IPS DF 6.9 (cell line): ENCODE measurements at regions not wholly inside any gene's neighbourhood (a gene's known extent, or its start where the extent isn't known, plus 50 kb on each side); places are given as distances from the start of the nearest gene placed in this dataset.

Experiments
- DNase-seq: peaks from one replicate; pipeline ENCODE4 v3.0.0-alpha.2; 2013; ENCODE audit warnings: low read depth, low spot score
- H3K27ac ChIP-seq: one replicate; pipeline ENCODE4 v1.5.1; 2013; ENCODE audit warnings: low read length, control low read depth
- H3K27me3 ChIP-seq: 2 replicates; pipeline ENCODE4 v1.6.1; 2013; ENCODE audit warnings: mild to moderate bottlenecking, low read length; ENCODE audit not compliant: control insufficient read depth, insufficient read depth
- H3K36me3 ChIP-seq: 2 replicates; pipeline ENCODE4 v1.6.1; 2013; ENCODE audit warnings: low read length; ENCODE audit not compliant: control insufficient read depth, insufficient read depth
- H3K4me1 ChIP-seq: 2 replicates; pipeline ENCODE4 v1.6.1; 2013; ENCODE audit warnings: low read length; ENCODE audit not compliant: control insufficient read depth, insufficient read depth
- H3K4me3 ChIP-seq: 2 replicates; pipeline ENCODE4 v1.5.1; 2013; ENCODE audit warnings: mild to moderate bottlenecking, low read length
- H3K9me3 ChIP-seq: 2 replicates; pipeline ENCODE4 v1.6.1; 2013; ENCODE audit warnings: low read length, inconsistent platforms; ENCODE audit not compliant: control insufficient read depth, insufficient read depth
- WGBS: extraction: QIAGEN DNeasy Blood & Tissue Kit; methylation state at CpG from one replicate; pipeline ENCODE4 v1.1.7; 2013; ENCODE audit warnings: mixed read lengths, missing lambda C conversion rate; ENCODE audit not compliant: insufficient read length, insufficient coverage; 5-methylcytosine and 5-hydroxymethylcytosine counted together

DNA sequence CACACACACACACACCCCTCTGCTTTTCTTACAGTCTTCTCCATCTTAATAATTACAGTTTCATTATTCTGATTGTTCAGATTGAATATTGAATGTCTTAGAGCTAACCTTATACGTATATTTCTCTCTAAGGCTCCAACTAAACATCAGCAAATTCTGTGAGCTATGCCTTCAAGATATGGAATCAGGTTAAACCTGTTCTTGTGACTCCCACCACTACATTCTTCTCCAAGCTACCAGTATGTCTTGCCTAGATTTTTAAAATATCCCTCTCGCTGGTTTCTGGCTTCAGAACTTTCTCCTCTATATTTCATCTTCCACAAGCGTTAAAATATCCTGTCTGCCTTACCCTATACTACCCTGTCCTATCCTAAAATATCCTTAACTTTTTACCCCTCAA, 1346.4 kb upstream of the CDH2 start:
- no peak overlapping the region for H3K4me3 ChIP-seq
- H3K27ac ChIP-seq = no peak overlapping the region
- H3K9me3 ChIP-seq = no peaks in the 10 kb centered on the region
- no peaks in the 10 kb centered on the region for H3K4me1 ChIP-seq
- no peaks in the 10 kb centered on the region for H3K27me3 ChIP-seq
- WGBS = no CpG with 5 or more reads among the region's 3 CpGs
- no peaks in the 10 kb centered on the region for H3K36me3 ChIP-seq
- no peak for DNase-seq

GRCh38 chr18:29512761-29513160, 1335.8 kb upstream of the CDH2 start:
- Histone ChIP-seq H3K9me3 (no peaks in the 10 kb centered on the region), H3K27ac (no peak overlapping the region), H3K36me3 (no peaks in the 10 kb centered on the region), H3K4me1 (no peaks in the 10 kb centered on the region), H3K4me3 (no peak overlapping the region), H3K27me3 (no peaks in the 10 kb centered on the region)
- WGBS = no CpG with 5 or more reads among the region's 3 CpGs
- DNase-seq = no peak

- no peak for DNase-seq
- Histone ChIP-seq H3K27me3 (no peaks in the 10 kb centered on the region), H3K4me3 (no peak overlapping the region), H3K4me1 (no peaks in the 10 kb centered on the region), H3K36me3 (no peaks in the 10 kb centered on the region), H3K27ac (no peak overlapping the region), H3K9me3 (no peaks in the 10 kb centered on the region)
These were observed 1335.3 kb upstream of the CDH2 start for GRCh38 chr18:29512203-29512602.

DNA sequence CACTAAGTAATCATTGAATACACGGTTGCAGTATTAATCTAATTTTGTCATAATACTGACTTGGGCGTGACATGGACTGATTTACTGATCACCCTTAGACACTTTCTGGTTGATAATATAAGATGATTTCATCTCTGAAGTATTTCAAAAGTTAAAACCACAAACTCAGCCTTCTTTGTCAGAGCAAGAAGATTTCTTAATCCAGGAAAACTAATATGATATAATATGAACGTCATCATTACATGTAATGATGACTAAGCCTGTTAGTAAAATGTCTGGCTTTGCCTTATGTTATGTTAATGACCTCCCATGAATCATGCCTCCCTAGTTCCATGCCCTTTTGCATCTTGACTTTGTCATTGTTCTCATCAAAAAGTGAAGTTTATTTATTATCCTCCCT, 1325.0 kb upstream of the CDH2 start:
- no CpG with 5 or more reads among the region's 3 CpGs for WGBS

DNA sequence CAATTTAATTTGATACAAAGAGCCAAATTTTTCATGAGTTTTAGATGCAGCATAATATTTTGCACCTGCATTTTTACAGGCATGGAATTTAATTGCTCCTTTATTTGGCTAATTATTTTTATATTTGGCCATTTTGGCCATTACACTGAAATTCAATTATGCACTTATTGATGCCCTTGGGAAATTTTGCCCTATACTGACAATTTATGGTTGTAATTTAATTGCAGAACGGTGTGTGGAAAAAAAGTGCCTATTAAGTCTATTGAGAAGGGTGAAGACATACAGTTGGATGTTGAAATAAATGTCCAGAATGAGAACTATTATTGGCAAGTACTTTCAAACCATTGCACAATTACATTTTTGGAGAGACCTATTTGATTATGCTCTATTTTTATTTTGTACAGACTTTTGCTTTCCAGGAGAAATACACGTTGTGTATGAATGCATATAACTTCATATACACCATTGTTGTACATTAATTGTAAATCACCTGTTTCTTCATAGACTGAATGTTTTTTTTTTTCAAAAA, 1319.3 kb upstream of the CDH2 start:
- Histone ChIP-seq H3K4me1 (no peaks in the 10 kb centered on the region), H3K9me3 (no peaks in the 10 kb centered on the region), H3K36me3 (no peaks in the 10 kb centered on the region), H3K4me3 (no peak overlapping the region), H3K27ac (no peak overlapping the region), H3K27me3 (no peaks in the 10 kb centered on the region)
- DNase-seq = no peak
- WGBS = no CpG with 5 or more reads among the region's 2 CpGs

More for the DNA sequence above, 1325.0 kb upstream of the CDH2 start:
- H3K4me3 ChIP-seq = no peak overlapping the region
- no peak for DNase-seq
- no peaks in the 10 kb centered on the region for H3K9me3 ChIP-seq
- no peaks in the 10 kb centered on the region for H3K27me3 ChIP-seq
- H3K27ac ChIP-seq = no peak overlapping the region
- no peaks in the 10 kb centered on the region for H3K4me1 ChIP-seq
- H3K36me3 ChIP-seq = no peaks in the 10 kb centered on the region

DNA sequence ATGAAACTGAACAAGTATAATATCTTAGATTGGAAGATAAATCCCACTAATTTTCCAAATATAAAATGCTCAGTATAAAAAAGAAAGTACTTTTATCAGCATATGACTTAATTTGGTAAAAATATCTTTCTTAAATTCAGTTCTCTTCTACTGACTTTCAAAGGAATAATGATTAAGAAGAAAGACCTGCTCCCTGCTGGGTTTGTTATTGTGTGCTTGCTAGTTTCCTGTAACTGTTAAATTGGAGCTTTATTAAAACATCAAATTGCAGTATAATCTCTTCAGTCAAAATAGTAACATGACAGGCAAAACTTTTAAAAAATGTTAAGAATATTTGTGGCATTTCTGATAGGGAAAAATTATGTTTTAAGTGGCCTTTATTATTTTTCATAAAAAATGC, 1317.4 kb upstream of the CDH2 start:
- H3K4me1 ChIP-seq = no peaks in the 10 kb centered on the region
- no peaks in the 10 kb centered on the region for H3K27me3 ChIP-seq
- H3K36me3 ChIP-seq = no peaks in the 10 kb centered on the region
- H3K27ac ChIP-seq = no peak overlapping the region
- no peaks in the 10 kb centered on the region for H3K9me3 ChIP-seq
- no peak overlapping the region for H3K4me3 ChIP-seq
- no peak for DNase-seq

- Histone ChIP-seq H3K4me3 (no peak overlapping the region), H3K36me3 (no peaks in the 10 kb centered on the region), H3K27me3 (no peaks in the 10 kb centered on the region), H3K27ac (no peak overlapping the region), H3K4me1 (no peaks in the 10 kb centered on the region), H3K9me3 (no peaks in the 10 kb centered on the region)
- WGBS = no CpG with 5 or more reads among the region's 2 CpGs
- no peak for DNase-seq
These were observed 1315.0 kb upstream of the CDH2 start for GRCh38 chr18:29491907-29492306.

DNA sequence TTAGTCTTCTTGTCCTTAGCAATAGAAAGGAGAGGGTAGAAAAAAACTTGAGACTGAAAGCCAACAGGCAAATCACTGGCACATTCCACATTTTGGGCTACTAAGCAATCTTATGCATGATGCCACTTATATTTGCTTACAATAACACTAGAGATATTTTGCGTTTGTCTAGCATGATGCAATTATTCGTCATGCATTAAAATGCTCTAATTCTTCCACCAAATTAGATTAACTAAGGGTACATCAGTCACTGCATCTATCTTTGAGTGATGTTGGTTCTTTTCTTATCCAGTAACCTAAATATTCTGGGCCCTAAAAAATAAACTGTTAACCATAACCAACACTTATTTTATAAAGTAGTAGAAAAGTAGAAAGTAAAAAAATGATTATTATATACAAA, 1311.7 kb upstream of the CDH2 start:
- WGBS = no CpG with 5 or more reads among the region's 2 CpGs
- no peaks in the 10 kb centered on the region for H3K36me3 ChIP-seq
- no peak for DNase-seq
- no peaks in the 10 kb centered on the region for H3K27me3 ChIP-seq
- H3K27ac ChIP-seq = no peak overlapping the region
- no peaks in the 10 kb centered on the region for H3K9me3 ChIP-seq
- H3K4me3 ChIP-seq = no peak overlapping the region
- H3K4me1 ChIP-seq = no peaks in the 10 kb centered on the region

DNA sequence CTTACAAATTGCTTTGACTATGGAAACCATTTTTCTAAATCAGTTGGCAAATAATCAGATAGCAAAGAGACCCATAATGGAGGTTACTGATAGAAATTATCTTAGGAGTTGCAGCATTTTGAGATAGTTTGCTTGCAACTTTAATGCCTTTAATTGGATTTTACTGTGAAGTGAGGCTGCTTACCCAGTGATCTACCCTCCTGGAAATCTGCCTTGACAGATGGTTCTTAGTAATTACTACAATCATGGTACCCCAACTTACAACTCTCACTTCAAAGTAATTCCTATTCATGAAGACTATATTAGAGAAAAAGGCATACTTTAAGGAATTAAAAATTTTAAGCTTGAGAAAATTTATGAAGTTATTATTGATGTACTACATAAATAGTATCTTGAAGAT, 1288.6 kb upstream of the CDH2 start:
- H3K4me3 ChIP-seq = no peak overlapping the region
- H3K27me3 ChIP-seq = no peaks in the 10 kb centered on the region
- H3K9me3 ChIP-seq = no peaks in the 10 kb centered on the region
- DNase-seq = no peak
- H3K36me3 ChIP-seq = no peaks in the 10 kb centered on the region
- H3K4me1 ChIP-seq = no peaks in the 10 kb centered on the region
- H3K27ac ChIP-seq = no peak overlapping the region

DNA sequence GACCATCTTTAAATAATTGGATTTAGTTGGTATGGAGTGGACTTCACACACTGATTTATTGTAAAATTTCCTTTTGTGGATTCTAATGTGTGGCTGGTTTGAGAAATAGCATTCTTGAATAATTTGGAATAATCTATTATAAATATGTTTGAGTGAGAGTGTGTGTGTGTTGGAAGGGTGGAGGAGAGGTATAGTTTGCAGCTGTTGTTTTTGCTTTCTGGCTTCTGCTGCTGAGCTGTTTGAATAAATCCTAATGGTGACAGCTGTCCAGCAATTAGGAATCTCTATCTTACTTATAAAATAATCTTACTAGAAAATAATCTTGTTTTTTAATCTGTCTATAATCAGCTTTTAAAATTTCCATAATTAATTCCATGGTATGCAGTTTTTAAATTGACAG, 1283.0 kb upstream of the CDH2 start:
- no peak overlapping the region for H3K27ac ChIP-seq
- DNase-seq = no peak
- no peaks in the 10 kb centered on the region for H3K4me1 ChIP-seq
- H3K9me3 ChIP-seq = no peaks in the 10 kb centered on the region
- no peaks in the 10 kb centered on the region for H3K36me3 ChIP-seq
- H3K4me3 ChIP-seq = no peak overlapping the region
- no peaks in the 10 kb centered on the region for H3K27me3 ChIP-seq

- WGBS = no CpG with 5 or more reads among the region's 4 CpGs
- Histone ChIP-seq H3K27ac (no peak overlapping the region), H3K9me3 (no peaks in the 10 kb centered on the region), H3K36me3 (no peaks in the 10 kb centered on the region), H3K4me1 (no peaks in the 10 kb centered on the region), H3K4me3 (no peak overlapping the region), H3K27me3 (no peaks in the 10 kb centered on the region)
- DNase-seq = no peak
These were observed 1280.5 kb upstream of the CDH2 start for GRCh38 chr18:29457316-29457889.
